ENCODE measurements at regions not wholly inside any gene's neighbourhood (a gene's known extent, or its start where the extent isn't known, plus 50 kb on each side); places are given as distances from the start of the nearest gene placed in this dataset.
"Not testable (repeated sequence)": the region's sequence is repeated elsewhere in the genome, so short reads cannot be mapped to it uniquely, and the experiment has no call there.

DNA sequence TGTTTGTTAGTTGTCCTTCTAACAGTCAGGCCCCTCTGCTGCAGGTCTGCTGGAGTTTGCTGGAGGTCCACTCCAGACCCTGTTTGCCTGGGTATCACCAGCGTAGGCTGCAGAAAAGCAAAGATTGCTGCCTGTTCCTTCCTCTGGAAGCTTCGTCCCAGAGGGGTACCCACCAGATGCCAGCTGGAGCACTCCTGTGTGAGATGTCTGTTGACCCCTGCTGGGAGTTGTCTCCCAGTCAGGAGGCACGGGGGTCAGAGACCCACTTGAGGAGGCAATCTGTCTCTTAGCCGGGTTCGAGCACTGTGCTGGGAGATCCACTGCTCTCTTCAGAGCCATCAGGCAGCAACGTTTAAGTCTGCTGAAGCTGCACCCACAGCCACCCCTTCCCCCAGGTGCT is 1356.4 kb downstream of the RPA4 start:
- TF ChIP-seq, protein P1, sequence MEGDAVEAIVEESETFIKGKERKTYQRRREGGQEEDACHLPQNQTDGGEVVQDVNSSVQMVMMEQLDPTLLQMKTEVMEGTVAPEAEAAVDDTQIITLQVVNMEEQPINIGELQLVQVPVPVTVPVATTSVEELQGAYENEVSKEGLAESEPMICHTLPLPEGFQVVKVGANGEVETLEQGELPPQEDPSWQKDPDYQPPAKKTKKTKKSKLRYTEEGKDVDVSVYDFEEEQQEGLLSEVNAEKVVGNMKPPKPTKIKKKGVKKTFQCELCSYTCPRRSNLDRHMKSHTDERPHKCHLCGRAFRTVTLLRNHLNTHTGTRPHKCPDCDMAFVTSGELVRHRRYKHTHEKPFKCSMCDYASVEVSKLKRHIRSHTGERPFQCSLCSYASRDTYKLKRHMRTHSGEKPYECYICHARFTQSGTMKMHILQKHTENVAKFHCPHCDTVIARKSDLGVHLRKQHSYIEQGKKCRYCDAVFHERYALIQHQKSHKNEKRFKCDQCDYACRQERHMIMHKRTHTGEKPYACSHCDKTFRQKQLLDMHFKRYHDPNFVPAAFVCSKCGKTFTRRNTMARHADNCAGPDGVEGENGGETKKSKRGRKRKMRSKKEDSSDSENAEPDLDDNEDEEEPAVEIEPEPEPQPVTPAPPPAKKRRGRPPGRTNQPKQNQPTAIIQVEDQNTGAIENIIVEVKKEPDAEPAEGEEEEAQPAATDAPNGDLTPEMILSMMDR (IDR thresholded peaks at IDR 0.05), result not testable (repeated sequence)
- TF ChIP-seq POLR2AphosphoS5 (IDR thresholded peaks at IDR 0.05); EP300 (IDR thresholded peaks at IDR 0.05); POLR2A (IDR thresholded peaks at IDR 0.05; ENCODE audit: low read depth): not testable (repeated sequence)

Measured in esophagus muscularis mucosa (tissue), 4 donors.